NT2/D1 (cell line): ENCODE measurements at regions not wholly inside any gene's neighbourhood (a gene's known extent, or its start where the extent isn't known, plus 50 kb on each side); places are given as distances from the start of the nearest gene placed in this dataset.

Experiments used
- SUZ12 ChIP-seq: IDR thresholded peaks from 2 replicates; pipeline ENCODE4 v1.6.1; 2011; ENCODE audit not compliant: insufficient read length, insufficient read depth; ENCODE audit errors: extremely low read depth
- YY1 ChIP-seq: IDR thresholded peaks from 2 replicates; pipeline ENCODE4 v1.6.1; 2011; ENCODE audit not compliant: insufficient read length, insufficient read depth
- ZNF274 ChIP-seq: IDR thresholded peaks from 2 replicates; pipeline ENCODE4 v1.6.1; 2011; ENCODE audit warnings: mild to moderate bottlenecking, low read depth, low read length

GRCh38 chr5:39942606-39943005 lies 517.8 kb upstream of the DAB2 start:
- TF ChIP-seq YY1 (no peak), ZNF274 (no peak), SUZ12 (no peak)
